Type B pancreatic cell (in vitro differentiated cells): ENCODE measurements at regions not wholly inside any gene's neighbourhood (a gene's known extent, or its start where the extent isn't known, plus 50 kb on each side); places are given as distances from the start of the nearest gene placed in this dataset.

ENCODE experiments used
- DNase-seq: peaks from one replicate; pipeline ENCODE4 v3.0.0; 2021; ENCODE audit warnings: mixed read lengths; ENCODE audit not compliant: unreplicated experiment; ENCODE audit errors: extremely low spot score
- H3K27ac Mint-ChIP-seq: 2 replicates; pipeline ENCODE4 v1.8.0; 2021; ENCODE audit warnings: mild to moderate bottlenecking, mixed read lengths
- H3K27me3 Mint-ChIP-seq: 2 replicates; pipeline ENCODE4 v1.8.0; 2021; ENCODE audit warnings: mixed read lengths
- H3K36me3 Mint-ChIP-seq: 2 replicates; pipeline ENCODE4 v1.8.0; 2021; ENCODE audit warnings: mixed read lengths
- H3K4me1 Mint-ChIP-seq: one replicate; pipeline ENCODE4 v1.8.0; 2021; ENCODE audit warnings: mixed read lengths; ENCODE audit not compliant: unreplicated experiment
- H3K4me3 Mint-ChIP-seq: 2 replicates; pipeline ENCODE4 v1.8.0; 2021; ENCODE audit warnings: mild to moderate bottlenecking, mixed read lengths
- H3K9me3 Mint-ChIP-seq: 2 replicates; pipeline ENCODE4 v1.8.0; 2021; ENCODE audit warnings: mixed read lengths
- TF ChIP-seq, protein P1 (sequence below): fragments of 200-600 bp; sonication (generic); conservative IDR thresholded peaks from 2 replicates; pipeline ENCODE4 v1.5.0; 2021; ENCODE audit warnings: antibody characterized with exemption, mild to moderate bottlenecking

DNA sequence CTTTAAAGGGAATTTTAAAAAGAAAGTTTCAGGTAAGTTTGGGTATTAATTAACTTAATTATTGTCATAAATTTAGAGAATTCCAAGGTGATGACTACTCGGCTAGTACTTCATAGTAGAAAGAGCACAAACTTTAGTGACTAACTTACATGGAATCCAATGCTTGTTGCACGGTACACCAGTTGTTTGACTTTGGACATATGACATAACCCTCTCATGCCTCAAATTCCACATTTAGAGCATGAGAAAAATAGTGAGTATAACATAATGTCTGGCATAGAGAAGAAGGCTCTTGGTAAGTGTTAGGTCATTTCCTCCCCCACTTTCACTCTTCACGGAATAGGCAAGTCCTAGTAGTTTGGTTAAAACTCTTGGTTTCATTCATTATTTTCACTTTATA, 1249.4 kb upstream of the SLC10A2 start:
- H3K9me3 Mint-ChIP-seq, result peaks cover 6% of the 10 kb centered on the region
- no peak overlapping the region for H3K27ac Mint-ChIP-seq
- H3K4me3 Mint-ChIP-seq, result no peak overlapping the region
- no peaks in the 10 kb centered on the region for H3K27me3 Mint-ChIP-seq
- no peak for DNase-seq
- no peaks in the 10 kb centered on the region for H3K36me3 Mint-ChIP-seq
- TF ChIP-seq, protein P1, sequence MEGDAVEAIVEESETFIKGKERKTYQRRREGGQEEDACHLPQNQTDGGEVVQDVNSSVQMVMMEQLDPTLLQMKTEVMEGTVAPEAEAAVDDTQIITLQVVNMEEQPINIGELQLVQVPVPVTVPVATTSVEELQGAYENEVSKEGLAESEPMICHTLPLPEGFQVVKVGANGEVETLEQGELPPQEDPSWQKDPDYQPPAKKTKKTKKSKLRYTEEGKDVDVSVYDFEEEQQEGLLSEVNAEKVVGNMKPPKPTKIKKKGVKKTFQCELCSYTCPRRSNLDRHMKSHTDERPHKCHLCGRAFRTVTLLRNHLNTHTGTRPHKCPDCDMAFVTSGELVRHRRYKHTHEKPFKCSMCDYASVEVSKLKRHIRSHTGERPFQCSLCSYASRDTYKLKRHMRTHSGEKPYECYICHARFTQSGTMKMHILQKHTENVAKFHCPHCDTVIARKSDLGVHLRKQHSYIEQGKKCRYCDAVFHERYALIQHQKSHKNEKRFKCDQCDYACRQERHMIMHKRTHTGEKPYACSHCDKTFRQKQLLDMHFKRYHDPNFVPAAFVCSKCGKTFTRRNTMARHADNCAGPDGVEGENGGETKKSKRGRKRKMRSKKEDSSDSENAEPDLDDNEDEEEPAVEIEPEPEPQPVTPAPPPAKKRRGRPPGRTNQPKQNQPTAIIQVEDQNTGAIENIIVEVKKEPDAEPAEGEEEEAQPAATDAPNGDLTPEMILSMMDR, result no peak
- no peaks in the 10 kb centered on the region for H3K4me1 Mint-ChIP-seq

DNA sequence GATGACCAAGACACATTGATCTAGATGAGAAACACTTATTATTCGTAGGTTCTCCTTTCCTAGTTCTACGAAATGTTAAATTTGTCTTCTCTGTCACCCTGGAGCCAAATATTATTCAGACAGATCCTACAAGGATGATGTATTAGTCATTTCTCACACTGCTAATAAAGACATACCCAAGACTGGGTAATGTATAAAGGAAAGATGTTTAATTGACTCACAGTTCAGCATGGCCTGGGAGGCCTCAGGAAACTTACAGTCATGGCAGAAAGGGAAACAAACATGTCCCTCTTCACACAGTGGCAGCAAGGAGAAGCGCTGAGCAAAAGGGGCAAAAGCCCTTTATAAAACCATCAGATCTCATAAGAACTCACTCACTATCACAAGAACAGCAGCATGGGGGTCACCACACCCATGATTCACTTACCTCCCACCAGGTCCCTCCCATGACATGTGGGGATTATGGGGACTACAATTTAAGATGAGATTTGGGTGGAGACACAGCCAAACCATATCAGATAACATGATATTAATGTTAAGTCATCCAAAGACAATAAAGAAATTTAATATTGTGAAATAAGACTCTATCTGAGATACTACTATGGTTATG, 1248.8 kb upstream of the SLC10A2 start:
- TF ChIP-seq, protein P1, result no peak

DNA sequence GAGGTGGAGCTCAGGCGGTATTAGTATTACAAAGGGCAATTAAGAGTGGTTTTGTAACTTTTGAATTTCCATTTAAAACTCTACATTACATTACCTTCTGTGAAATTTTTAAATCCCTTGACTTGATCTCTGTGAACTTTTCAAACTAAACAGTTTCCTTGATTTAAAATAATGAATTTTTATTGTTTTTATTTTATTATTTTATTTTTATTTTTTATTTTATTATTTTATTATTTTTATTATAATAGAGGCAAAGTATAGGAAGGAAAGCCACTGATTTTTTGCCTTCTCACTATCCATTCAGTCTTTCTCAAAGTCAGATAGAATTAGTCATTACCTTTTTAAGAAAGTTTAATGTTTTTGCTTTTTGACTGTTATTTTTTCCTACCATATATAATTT, 1248.1 kb upstream of the SLC10A2 start:
- H3K9me3 Mint-ChIP-seq, result peaks cover 6% of the 10 kb centered on the region
- H3K36me3 Mint-ChIP-seq, result no peaks in the 10 kb centered on the region
- H3K27ac Mint-ChIP-seq, result no peak overlapping the region
- no peaks in the 10 kb centered on the region for H3K4me1 Mint-ChIP-seq
- no peak overlapping the region for H3K4me3 Mint-ChIP-seq
- H3K27me3 Mint-ChIP-seq, result no peaks in the 10 kb centered on the region
- TF ChIP-seq, protein P1, result no peak
- no peak for DNase-seq

More for the DNA sequence above, 1248.8 kb upstream of the SLC10A2 start:
- H3K27ac Mint-ChIP-seq, result no peak overlapping the region
- H3K9me3 Mint-ChIP-seq, result peaks cover 6% of the 10 kb centered on the region
- H3K4me1 Mint-ChIP-seq, result no peaks in the 10 kb centered on the region
- no peaks in the 10 kb centered on the region for H3K27me3 Mint-ChIP-seq
- no peaks in the 10 kb centered on the region for H3K36me3 Mint-ChIP-seq
- H3K4me3 Mint-ChIP-seq, result no peak overlapping the region
- no peak for DNase-seq

DNA sequence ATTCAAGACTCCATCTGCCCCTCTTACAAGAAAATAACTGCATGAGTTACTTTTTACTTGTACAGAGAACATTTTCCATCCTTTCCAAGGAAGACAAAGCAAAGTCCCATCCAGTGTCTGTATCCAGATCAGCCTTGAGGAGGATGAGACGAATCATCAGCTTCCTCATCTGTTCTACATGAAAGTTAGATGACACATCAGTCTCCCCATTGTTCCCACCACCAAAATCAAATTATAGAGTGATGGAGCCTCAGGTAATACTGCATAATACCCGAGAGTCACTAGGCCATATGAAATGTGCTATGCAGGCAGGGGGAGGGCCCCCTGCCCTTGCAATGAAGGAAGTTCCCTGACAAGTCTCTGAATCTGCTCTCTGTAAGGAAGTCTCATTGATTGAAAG, 1244.6 kb upstream of the SLC10A2 start:
- Mint-ChIP-seq H3K27ac (no peak overlapping the region), H3K9me3 (peaks cover 6% of the 10 kb centered on the region), H3K36me3 (no peaks in the 10 kb centered on the region), H3K4me1 (no peaks in the 10 kb centered on the region), H3K4me3 (no peak overlapping the region), H3K27me3 (no peaks in the 10 kb centered on the region)
- no peak for DNase-seq
- TF ChIP-seq, protein P1, result no peak

GRCh38 chr13:104309431-104309830, 1243.2 kb upstream of the SLC10A2 start:
- H3K4me1 Mint-ChIP-seq, result no peaks in the 10 kb centered on the region
- TF ChIP-seq, protein P1, result no peak
- no peak for DNase-seq
- H3K27ac Mint-ChIP-seq, result no peak overlapping the region
- H3K36me3 Mint-ChIP-seq, result no peaks in the 10 kb centered on the region
- no peaks in the 10 kb centered on the region for H3K27me3 Mint-ChIP-seq
- H3K9me3 Mint-ChIP-seq, result peaks cover 3% of the 10 kb centered on the region
- no peak overlapping the region for H3K4me3 Mint-ChIP-seq
